HG03439 (cell line): ENCODE measurements at regions not wholly inside any gene's neighbourhood (a gene's known extent, or its start where the extent isn't known, plus 50 kb on each side); places are given as distances from the start of the nearest gene placed in this dataset.

Experiments
- ATAC-seq: cut with Tn5 transposase; IDR thresholded peaks from one replicate; pipeline ENCODE4 v1.9.1; 2021; ENCODE audit warnings: mild to moderate bottlenecking, moderate library complexity; ENCODE audit not compliant: unreplicated experiment

DNA sequence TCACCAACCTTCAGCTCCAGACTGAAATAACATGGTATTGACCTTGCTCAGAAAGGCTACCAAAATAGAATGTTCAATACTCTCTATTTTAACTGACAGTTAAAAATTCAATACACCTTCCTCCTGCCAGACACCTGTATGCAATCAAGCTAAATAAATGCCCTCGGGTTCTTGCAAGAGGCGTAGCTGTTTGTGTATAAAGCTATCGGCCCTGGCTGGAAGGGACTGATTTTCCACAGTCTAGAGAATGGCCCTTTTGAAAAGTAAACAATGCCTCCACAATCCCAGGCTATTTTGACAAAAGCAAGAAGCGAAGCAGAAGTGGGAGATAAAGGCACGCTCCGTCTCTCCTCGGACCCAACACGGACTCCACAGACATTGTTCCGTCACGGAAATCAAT, 791.2 kb downstream of the BRD1 start:
- ATAC-seq = no peak

DNA sequence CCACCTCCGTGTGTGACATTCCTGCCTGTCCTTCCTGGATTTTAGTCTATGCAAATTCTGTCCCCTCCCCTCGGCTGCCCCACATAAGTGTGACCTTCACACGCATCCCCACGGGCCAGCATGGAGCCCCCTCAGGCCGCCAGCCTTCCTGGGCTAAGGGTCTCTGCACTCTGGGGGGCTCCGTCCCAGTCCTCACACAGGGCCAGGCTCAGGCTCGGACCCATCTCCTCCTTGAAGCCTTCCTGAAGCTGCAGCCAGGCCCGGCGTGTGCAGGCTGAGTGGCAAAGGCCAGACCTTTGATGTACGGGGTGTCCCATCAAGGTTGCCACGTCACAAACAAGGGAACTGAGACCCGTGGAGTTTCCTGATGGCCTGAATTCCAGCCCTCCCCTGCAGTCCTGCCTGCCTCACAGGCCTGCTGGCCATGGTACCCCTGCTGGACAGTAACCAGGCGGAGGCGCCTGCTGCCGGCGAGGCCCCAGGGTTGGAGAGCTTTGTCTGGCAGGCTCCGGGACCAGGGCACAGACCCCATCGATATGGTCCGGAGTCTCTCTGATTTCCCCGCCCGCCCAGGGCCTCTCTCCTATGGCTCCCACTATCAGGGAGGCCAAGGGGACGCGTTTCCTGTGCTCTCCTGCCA, 791.7 kb downstream of the BRD1 start:
- ATAC-seq = no peak

DNA sequence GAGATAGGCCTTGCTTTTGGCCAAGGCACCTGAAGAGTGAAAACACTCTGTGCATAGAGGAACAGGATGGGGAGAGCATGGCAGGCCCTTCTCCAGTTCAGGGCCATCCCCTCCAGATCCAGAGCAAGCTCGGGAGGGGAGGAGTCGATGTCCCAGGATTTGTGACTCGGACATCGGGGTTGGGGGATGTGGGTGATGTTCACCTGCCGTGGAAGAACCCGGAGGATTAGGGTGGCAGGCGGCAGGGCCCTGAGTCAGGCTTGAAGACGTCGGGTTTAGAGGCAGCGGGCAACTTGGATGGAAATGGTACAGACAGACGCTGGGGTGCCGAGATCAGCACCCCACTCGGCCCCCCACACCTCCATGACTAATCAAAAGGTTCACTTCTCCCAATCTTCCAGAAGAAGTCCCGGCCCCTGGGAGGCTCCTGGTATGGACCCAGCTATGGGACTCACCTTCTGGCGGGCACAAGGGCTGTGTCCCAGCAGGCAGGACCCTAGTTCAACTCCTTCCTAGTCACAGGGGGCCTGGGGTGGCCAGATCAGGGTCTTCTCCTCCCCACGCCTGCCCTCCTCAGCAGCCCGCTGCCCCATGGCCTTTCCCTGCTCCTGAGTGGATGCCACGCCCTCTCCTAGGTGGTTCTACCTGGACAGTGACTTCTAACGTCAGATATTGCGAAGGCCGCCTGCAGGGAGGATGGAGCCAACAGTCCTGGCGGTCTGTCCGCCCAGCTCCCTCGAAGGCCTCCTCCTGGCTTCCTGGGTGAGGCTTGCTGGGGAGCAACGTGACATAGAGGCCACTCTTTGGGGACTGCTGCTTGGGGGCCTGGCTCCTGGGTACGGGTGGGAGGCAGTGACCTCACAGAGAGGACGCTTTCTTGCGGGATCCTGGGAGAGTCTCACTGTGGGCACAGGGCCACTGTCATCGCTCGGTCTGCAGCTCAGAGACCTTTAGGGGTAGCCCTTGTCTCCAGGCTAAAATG, 792.5 kb downstream of the BRD1 start:
- no peak for ATAC-seq

DNA sequence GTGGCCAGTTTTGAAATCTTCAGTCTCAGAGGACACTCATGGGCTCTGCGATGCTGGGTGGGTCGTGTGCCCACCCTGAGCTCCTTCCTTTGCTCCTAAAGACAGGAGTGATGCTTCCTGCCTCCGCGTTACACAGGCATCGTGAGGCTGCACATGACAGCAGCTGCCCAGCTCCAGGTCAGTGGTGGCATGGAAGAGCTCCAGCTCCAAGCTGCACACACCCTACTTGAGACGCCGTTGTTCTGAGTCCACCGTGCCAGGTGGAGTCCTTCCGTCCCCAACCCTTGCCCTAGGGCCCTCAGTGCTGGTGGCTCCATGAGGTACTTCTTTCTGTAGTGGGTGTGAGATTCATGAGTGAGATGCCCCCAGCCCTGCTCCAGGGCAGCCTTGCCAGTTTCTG, 794.1 kb downstream of the BRD1 start:
- no peak for ATAC-seq

DNA sequence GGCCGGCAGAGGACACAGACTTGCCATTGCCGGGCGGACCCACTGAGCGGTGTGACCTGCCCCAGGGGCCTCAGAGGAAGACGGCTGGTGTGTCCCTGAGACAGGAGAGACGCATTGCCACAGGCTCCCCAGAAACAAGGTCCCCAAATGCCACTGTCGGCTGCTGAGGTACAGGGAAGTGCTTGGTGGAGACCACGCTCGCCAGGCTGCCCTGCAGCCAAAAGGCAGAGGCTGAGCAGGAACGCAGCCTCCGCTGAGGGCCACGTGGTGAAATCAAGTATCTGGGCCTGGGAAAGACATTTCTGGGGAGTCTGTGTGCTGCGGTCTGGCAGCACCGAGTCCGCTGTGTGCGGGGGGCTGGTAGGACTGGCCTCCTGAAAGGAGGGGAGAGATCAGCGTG, 794.9 kb downstream of the BRD1 start:
- no peak for ATAC-seq

DNA sequence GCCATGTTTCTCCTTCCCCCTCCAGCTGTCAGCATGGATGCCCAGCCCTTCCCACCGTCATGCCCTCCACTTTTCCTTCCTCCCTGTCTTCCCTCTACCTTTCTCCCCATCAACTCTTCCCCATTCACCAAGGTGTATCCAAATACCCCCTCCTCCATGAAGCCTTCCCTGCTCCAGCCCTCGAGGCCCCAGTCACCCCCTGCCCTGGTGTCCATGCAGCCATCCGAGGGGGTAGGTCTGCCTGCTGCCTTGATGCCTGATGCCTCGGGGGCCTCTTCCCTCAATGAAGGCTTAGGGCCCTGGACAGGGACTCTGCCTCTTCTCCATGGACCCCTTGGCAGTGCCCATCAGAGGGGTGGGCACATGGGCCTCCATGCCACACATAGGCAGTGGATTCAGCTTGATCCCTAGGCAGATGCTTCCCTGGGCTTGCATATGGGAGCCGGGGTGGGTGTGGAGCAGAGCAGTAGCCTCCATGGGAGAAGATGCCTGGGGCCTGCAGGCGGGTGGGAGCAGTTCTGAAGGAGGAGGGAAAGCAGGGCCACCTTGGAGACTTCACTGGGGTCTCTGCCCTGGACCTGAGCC, 795.8 kb downstream of the BRD1 start:
- ATAC-seq = no peak

DNA sequence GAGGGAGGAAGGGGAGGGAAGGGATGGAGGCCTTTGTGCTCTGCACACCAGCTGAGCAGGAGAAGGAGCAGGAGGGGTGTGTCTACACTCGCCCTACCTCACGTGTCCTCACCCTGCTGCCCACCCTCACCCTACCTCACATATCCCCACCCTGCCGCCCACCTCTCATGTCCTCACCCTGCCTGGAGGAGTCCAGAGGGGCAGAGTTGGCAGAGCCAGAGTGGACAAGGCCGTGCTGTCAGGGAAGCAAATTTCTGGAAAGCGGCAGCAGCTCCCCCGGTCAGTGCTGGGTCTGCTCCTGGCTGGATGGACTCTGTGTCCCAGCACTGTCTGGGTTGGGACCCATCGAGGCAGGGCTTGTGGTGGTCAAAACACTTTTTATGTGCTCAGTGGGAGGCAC, 799.6 kb downstream of the BRD1 start:
- no peak for ATAC-seq

DNA sequence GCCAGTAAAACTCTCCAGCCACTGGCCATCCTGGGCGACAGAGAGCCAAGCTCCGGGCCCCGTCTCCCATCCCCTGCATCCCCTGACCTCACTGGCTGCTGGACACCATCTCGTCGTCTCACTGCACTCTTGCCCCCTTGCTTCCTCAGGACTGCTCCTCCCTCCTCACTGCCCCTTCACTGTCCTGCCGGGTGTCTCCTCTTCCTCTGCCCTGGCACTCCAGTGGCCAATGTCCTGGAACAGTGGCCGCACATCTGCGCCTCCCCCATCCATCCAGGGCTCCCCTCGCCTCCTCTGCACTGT, 800.4 kb downstream of the BRD1 start:
- no peak for ATAC-seq

DNA sequence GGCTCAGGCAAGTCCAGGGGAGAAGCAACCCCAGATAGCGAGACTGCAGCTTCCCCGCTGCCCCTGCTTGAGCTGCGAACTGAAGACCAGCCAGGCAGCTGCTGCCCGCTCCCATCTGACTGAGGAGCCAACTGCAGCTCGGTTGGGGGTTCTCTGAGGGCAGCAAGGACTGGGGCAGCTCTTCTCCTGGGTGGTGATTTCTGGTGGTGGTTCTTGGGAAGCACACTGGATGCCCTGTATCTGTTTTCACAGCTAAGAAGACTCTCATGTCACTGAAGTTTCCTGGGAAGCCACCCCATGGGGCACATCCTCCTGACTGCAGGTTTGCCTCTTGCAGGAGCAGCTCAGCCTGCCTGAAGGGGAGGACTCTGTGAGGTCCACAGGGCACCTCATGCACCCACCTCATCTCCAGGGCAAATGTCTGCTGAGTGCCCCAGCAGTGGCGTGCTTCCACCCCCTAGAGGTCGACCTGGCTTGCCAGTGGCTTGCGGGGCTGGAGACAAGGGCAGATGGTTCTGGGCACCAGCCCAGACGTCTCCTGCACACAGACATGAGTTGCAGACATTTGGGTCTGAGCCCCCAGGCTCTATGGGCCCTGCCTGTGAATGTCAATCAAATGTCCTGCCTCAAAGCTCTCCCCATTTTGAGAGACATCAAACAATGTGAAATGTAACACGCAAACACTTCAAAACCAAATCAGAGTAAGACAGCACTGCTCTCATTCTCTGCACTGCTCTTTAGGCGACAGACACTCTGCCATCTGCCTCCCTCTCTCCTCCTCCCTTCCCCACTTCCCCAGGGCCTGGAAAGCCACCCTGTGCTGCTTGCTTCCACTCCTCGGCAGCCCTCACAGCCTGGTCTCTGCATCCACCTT, 800.9 kb downstream of the BRD1 start:
- ATAC-seq = no peak

DNA sequence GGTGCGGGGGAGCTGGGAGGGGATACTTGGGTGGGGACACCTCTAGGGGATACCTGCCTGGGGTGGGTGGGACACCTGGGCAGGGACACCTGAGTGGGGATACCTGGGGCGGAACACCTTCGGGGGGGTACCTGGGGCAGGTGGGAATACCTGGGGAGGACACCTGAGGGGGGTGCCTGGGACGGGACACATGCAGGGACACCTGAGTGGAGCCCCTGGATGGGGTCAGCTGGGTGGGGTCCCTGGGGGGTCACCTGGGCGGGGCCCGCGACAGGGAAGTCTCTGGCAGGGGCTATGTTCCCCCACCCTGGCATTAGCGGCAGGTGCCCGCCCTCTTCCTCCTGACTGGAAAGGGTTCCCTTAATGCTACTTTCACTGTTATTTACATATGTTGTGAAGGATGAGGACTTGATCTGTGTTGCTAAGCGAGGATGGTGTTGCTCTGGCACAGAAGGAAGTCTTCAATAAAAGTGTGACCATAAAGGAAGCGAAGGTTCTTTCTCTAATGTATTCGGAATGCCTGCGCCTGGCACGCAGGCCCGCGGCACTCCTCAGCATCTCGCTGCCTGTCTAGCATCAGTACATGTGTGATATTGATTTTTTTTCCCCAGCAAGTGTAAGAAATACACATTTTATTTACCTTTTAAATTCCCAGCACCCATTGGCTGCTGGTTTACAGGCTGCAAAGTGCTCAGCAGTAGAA, 801.7 kb downstream of the BRD1 start:
- no peak for ATAC-seq

DNA sequence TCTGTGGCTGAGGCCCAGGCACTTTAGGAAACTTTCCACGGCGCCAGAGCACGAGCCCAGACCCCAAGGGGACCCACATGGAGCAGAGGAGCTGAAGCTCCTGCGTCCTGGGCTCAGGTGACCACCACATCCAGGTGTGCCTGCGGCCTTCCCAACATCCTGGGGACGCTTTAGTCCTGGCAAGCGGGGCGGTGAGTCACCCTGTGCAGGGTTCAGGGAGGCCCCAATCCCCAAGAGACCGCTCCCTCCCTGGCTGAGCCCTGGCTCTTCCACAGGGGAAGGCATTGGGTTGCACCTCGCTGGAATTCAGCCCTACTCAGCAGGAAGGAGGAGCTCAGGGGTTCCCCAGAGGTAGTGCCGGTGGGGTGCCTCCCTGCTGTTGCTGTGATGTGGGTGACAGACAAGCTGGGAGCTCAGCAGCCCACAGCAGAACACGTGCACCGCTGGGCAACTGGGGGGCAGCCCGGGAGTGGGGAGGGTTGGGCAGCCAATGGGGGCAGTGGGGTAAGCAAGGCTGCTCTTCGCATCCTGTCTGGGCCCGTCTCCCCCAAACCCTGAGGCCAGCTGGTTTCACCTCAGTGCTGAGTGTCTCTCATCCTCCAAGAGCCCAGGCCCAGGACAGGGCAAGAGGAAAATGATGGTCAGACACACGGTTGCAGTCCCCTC, 802.8 kb downstream of the BRD1 start:
- ATAC-seq = no peak

DNA sequence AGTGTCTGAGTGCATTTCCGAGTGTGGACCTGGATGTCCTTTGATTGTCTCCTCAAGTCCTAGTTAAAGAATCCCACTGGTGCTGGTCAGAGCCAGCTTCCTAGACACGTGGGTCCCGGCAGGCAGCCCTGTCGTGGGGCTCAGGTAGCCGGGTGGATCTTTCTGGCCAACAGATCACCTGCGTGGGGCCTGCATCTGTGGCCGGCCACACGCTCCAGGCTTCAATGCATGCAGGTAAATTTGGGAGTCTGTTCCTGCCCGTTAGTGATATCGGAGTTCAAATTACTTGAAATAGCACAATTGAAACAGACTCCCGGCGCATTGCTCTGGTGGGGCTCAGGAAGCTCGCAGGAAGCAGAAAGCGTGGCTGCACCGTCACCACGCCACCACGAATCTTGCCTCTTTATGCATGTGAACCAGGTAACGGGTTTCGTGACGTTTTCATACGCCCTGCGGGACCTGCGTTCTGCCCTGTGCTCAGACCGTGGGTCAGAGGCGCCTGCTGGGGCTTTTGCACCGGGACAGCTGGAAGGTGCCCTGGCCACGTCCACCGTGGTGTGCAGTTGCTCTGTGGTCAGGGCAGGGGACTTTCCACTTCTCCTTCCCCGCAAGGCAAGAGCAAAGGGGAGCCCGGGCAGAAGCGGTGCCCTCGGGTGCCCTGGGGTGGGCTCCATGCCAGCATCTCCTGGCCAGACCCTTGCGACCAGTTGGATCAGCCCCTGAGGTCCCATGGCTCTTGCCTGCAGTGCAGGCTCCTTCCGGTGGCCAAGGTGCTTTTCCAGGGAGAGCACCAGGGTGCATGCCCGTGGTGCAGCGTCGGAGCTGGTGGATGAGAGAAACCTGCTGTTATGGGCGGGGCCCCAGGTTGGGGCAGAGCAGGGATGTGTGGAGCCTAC, 803.5 kb downstream of the BRD1 start:
- no peak for ATAC-seq

DNA sequence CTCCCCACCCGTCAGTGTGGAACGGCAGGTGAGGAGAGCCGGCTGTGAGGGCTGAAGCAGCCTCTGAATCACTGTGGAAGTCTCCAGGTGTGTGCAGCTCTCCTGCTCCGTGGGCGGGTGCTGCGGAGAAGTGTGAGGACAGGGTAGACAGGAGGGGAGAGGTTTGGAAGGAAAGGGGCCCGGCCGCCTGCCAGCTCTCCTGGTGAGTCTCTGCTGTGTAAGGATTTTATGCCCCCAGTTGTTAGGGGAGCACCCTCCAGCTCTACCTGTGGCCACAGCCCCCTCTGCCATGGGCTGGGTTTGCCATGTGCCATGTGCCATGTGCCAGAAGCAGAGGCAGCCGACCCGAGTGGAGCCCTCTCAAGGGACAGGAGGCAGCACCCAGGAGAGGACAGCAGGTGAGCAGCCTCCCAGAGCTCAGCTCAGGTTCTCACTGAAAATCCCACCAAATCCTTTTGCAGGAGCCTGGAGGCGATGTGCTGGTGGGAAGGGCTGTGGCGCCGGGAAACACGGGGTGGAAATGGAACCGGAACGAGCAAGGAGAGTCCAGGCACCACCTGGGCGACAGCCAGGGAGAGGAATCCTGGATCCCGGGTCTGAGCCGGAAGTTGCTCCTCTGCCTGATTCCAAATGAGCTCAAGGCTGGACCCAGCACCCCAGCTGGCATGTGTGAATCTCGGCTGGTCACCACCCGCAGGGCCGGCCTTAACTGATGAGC, 804.4 kb downstream of the BRD1 start:
- ATAC-seq = no peak

DNA sequence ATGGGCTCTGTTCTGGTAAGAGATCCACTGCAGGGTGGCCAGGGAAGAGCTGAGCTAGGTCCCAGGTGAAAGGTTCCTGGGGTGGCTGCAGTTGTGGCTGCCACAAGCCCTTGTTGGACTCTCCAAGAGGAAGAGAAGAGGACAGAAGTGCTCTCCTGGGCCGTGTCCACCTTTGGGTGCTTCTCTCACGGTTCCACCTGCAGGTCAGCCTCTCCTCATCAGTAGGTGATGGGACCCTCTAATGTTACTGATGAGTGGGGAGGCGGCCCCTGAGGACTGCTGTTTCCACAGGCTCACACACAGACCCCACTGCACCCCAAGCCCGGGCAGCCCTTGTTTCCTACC, 804.9 kb downstream of the BRD1 start:
- no peak for ATAC-seq

DNA sequence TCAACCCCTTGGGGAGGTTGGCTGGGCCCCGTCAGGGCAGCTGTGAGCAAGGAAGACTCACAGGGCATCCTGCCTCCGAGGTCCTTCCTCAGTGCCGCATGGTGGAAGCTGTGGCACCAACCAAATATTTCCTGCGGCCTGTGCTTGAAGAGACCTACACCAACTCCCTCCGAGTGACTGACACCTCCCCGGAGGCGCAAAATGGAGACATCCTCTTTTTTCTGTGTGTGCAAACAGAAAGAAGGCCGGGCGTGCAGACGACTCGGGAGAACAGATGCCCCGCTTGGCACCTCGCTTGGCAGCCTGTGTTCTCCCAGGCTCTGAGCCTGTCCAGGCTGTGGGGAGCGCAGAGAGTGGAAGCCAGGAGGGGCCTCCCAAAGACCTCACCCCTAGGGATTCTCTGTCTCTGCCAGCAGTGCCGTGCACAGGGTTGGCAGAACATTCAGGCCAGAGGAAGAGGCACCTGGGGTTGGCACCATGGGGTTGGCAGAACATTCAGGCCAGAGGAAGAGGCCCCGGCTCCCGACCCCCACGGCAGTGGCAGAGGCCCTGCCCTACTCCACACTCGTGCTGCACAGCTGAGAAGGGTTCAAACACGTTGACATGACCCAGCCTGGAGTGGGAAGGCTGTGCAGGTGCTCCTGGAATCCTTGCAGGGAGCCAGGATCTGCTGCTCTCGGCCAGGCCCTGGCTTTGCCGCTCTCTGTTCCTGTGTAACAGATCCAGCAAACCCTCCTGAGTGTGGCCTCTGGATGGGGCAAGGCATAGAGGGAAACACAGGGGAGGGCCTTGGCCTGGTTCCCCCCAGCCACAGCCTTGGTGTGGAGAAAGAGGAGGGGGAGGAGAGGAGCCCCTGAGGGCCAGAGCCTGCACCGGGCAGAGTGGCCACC, 805.5 kb downstream of the BRD1 start:
- ATAC-seq = no peak

DNA sequence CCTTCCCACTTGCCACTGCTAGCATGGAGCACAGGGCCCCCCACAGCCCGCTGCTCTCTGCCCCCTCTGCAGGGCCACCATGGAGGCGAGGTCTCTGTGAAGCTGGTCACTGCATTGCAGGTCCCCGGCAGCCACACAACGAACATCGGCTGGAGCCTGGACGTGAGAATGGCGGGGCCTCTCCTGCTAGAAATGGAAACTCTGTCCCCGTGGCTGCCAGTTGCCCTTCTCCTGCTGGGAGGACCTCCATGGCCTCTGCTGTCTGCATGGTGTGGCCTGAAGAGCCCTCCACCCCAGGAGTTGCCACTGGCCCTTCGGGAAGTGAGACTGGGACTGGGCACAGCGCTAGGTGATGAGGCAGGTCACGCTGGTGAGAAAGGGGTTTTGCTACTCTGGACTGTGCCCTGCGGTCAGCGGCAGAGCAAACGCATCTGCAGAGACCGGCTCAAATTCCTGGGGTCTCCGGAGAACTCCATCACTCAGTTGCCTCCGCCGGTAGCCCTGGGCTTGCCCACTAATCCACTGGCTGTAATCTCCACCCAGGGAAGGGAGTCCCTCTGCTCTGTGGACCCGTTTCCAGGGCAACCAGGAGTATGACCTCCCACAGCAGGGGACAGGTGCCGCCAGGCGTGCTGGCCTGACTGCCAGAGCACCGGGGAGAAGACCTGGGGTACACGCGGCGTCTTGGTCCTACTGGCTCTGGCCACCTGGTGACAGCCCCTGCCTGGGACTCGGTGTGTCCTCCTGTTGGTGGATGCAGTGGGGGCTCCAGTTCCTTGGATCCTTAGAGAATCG, 806.3 kb downstream of the BRD1 start:
- no peak for ATAC-seq
